Activated T-cell treated with anti-CD3 and anti-CD28 coated beads, Interleukin-2, amount 50 U/mL, for 72 hours (primary cell): ENCODE measurements at regions not wholly inside any gene's neighbourhood (a gene's known extent, or its start where the extent isn't known, plus 50 kb on each side); places are given as distances from the start of the nearest gene placed in this dataset.
"Not testable (repeated sequence)": the region's sequence is repeated elsewhere in the genome, so short reads cannot be mapped to it uniquely, and the experiment has no call there.

Experiments used
- ATAC-seq, 2 donors: fragments of 150-1000 bp; cut with Tn5 transposase; replicated peaks in 1 of 2; 2 replicates each; pipeline ENCODE4 v1.10.0; 2021; ENCODE audit warnings: moderate library complexity in 2 of 2, mild to moderate bottlenecking in 1 of 2
- DNase-seq, 2 donors: peaks; one replicate each; pipeline ENCODE4 v3.0.0; 2021 to 2022; ENCODE audit warnings: mixed read lengths in 1 of 2
- H3K27ac Mint-ChIP-seq: one replicate; pipeline ENCODE4 v1.8.0; 2022; ENCODE audit warnings: mild to moderate bottlenecking, moderate library complexity, mixed read lengths
- H3K27me3 Mint-ChIP-seq: one replicate; pipeline ENCODE4 v1.8.0; 2022; ENCODE audit warnings: low read depth, mixed read lengths
- H3K36me3 Mint-ChIP-seq, 2 donors: one replicate each; pipeline ENCODE4 v1.8.0; 2022; ENCODE audit warnings: mixed read lengths in 2 of 2, mild to moderate bottlenecking in 1 of 2; ENCODE audit not compliant: insufficient read depth in 2 of 2
- H3K4me1 Mint-ChIP-seq: one replicate; pipeline ENCODE4 v1.8.0; 2022; ENCODE audit warnings: low read depth, mixed read lengths
- H3K4me3 Mint-ChIP-seq, 2 donors: one replicate each; pipeline ENCODE4 v1.8.0; 2022; ENCODE audit warnings: mild to moderate bottlenecking in 2 of 2, mixed read lengths in 2 of 2, moderate library complexity in 2 of 2
- H3K9me3 Mint-ChIP-seq, 2 donors: one replicate each; pipeline ENCODE4 v1.8.0; 2022; ENCODE audit warnings: mixed read lengths in 2 of 2

- Mint-ChIP-seq H3K27me3 (no peaks in the 10 kb centered on the region), H3K27ac (no peak overlapping the region), H3K36me3 (no peaks in the 10 kb centered on the region), H3K4me1 (no peaks in the 10 kb centered on the region), H3K4me3 (no peak overlapping the region), H3K9me3 (no peaks in the 10 kb centered on the region)
- ATAC-seq (no peak), DNase-seq (no peak)
Observed at GRCh38 chr18:60024857-60025256, 125.1 kb downstream of the PMAIP1 start.

GRCh38 chr18:60024345-60024744 lies 124.5 kb downstream of the PMAIP1 start:
- H3K9me3 Mint-ChIP-seq: no peaks in the 10 kb centered on the region
- H3K36me3 Mint-ChIP-seq: no peaks in the 10 kb centered on the region
- no peaks in the 10 kb centered on the region for H3K4me1 Mint-ChIP-seq
- no peak overlapping the region for H3K27ac Mint-ChIP-seq
- ATAC-seq (no peak), DNase-seq (no peak)
- H3K4me3 Mint-ChIP-seq: no peak overlapping the region
- H3K27me3 Mint-ChIP-seq: no peaks in the 10 kb centered on the region

DNA sequence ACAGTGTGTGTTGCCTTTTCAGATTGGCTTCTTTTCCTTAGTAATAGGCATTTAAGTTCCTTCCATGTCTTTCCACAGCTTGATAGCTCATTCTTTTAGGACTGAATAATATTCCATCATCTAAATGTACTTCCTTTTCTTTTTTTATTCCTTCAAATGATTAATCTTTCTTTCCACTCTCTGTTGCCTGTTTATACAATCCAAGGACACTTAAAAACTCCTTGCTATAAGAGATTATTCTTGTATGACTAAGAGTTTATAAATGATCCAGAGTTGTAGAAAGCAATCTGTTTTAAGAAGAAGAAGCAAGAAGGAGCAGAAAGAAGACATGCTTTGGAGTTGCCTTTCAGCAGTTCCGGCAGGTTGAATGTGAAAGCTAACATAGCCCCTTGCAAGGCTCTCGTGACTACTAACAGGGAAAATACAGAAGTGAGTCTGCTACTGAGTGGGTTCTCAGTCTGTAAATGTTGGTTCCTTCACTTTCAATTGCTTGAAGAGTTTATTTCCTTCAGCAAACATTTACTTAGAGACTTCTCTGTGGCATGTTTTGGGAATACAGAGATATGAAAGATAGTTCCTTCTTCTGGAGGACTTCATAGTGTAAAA lies 123.0 kb downstream of the PMAIP1 start:
- Mint-ChIP-seq H3K9me3 (no peaks in the 10 kb centered on the region), H3K4me3 (no peak overlapping the region), H3K4me1 (no peaks in the 10 kb centered on the region), H3K27me3 (no peaks in the 10 kb centered on the region), H3K36me3 (no peaks in the 10 kb centered on the region), H3K27ac (no peak overlapping the region)
- DNase-seq (no peak), ATAC-seq (no peak)

GRCh38 chr18:60021556-60021955 lies 121.8 kb downstream of the PMAIP1 start:
- Mint-ChIP-seq H3K27me3 (no peaks in the 10 kb centered on the region), H3K36me3 (no peaks in the 10 kb centered on the region), H3K4me3 (no peak overlapping the region), H3K4me1 (no peaks in the 10 kb centered on the region), H3K9me3 (no peaks in the 10 kb centered on the region), H3K27ac (no peak overlapping the region)
- DNase-seq: no peak
- no peak for ATAC-seq

- Mint-ChIP-seq H3K4me1 (no peaks in the 10 kb centered on the region), H3K27ac (no peak overlapping the region), H3K9me3 (no peaks in the 10 kb centered on the region), H3K27me3 (no peaks in the 10 kb centered on the region), H3K4me3 (no peak overlapping the region), H3K36me3 (no peaks in the 10 kb centered on the region)
- DNase-seq (no peak), ATAC-seq (no peak)
Observed at GRCh38 chr18:60020107-60020925, 120.5 kb downstream of the PMAIP1 start.

DNA sequence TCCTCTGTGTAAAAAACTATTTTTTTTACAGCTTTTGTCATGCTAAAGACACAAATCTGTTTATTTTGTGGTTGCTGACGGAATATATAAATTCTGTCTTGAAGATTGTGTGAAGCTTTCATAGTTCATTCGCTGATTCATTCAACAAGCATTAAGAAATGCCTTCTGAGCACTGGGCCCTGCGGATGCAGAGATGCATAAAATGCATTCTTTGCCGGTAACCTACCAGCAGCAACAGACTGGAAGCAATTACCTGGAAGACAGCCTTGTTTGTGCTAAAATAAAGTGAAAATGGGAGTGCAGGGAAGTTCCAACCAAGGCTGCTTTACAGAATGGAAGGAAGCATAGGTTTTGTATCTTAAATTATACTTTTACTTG lies 119.7 kb downstream of the PMAIP1 start:
- no peak overlapping the region for H3K27ac Mint-ChIP-seq
- no peaks in the 10 kb centered on the region for H3K36me3 Mint-ChIP-seq
- no peak for ATAC-seq
- no peaks in the 10 kb centered on the region for H3K9me3 Mint-ChIP-seq
- H3K4me1 Mint-ChIP-seq: no peaks in the 10 kb centered on the region
- no peak overlapping the region for H3K4me3 Mint-ChIP-seq
- H3K27me3 Mint-ChIP-seq: no peaks in the 10 kb centered on the region
- no peak for DNase-seq

GRCh38 chr18:60018618-60019462 lies 119.0 kb downstream of the PMAIP1 start:
- Mint-ChIP-seq H3K27ac (no peak overlapping the region), H3K4me1 (no peaks in the 10 kb centered on the region), H3K27me3 (no peaks in the 10 kb centered on the region), H3K4me3 (no peak overlapping the region), H3K36me3 (no peaks in the 10 kb centered on the region), H3K9me3 (no peaks in the 10 kb centered on the region)
- DNase-seq (no peak), ATAC-seq (no peak)

GRCh38 chr18:60018134-60018533 lies 118.3 kb downstream of the PMAIP1 start:
- H3K27ac Mint-ChIP-seq, H3K4me3 Mint-ChIP-seq, H3K27me3 Mint-ChIP-seq, H3K36me3 Mint-ChIP-seq, H3K4me1 Mint-ChIP-seq, DNase-seq, ATAC-seq, H3K9me3 Mint-ChIP-seq: not testable (repeated sequence)

DNA sequence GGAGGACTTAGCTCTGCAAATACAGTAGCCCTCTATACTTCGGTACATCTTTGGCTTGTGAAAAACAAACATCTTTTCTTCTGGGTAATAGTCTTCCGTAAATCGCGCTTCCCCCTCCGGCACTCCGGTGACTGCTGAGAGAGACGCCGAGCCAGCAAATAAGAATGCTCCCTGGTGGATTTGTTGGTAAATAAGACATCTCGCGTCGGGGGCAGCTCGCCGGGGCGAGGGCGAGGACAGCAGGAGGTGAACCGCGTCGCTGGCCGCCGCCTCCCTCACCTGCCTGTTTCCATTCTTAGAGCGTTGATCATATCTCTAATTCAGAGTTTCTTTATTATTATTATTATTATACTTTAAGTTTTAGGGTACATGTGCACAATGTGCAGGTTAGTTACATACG lies 117.6 kb downstream of the PMAIP1 start:
- no peaks in the 10 kb centered on the region for H3K36me3 Mint-ChIP-seq
- no peak for DNase-seq
- H3K27ac Mint-ChIP-seq: no peak overlapping the region
- H3K4me3 Mint-ChIP-seq: no peak overlapping the region
- no peaks in the 10 kb centered on the region for H3K9me3 Mint-ChIP-seq
- H3K4me1 Mint-ChIP-seq: no peaks in the 10 kb centered on the region
- no peak for ATAC-seq
- no peaks in the 10 kb centered on the region for H3K27me3 Mint-ChIP-seq

GRCh38 chr18:60015826-60016225 lies 116.0 kb downstream of the PMAIP1 start:
- not testable (repeated sequence) for H3K27ac Mint-ChIP-seq, H3K27me3 Mint-ChIP-seq, H3K4me3 Mint-ChIP-seq, H3K9me3 Mint-ChIP-seq, DNase-seq, H3K36me3 Mint-ChIP-seq, H3K4me1 Mint-ChIP-seq, ATAC-seq

GRCh38 chr18:60013148-60013547 lies 113.4 kb downstream of the PMAIP1 start:
- not testable (repeated sequence) for H3K4me3 Mint-ChIP-seq, H3K36me3 Mint-ChIP-seq, H3K27ac Mint-ChIP-seq, H3K9me3 Mint-ChIP-seq, H3K27me3 Mint-ChIP-seq, ATAC-seq, H3K4me1 Mint-ChIP-seq, DNase-seq

DNA sequence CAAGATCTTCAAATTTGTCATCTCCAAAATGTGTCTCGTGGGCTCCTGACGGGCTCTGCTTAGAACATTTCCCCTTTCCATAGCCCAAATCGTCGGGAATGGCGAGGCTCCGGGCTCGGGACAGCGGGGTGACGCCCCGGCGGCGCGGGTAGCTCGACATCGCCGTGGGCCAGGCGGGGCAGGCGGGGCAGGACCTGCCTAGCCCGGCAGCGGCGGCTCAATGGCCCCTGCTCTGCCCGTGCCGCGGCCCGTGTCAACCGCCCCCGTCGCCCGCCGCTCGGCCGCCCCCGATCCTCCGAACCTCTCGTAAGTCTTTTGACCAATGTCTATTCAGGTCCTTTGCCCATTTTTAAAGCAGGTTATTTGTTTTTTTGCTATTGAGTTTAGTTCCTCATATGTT lies 111.2 kb downstream of the PMAIP1 start:
- Mint-ChIP-seq H3K36me3 (no peaks in the 10 kb centered on the region), H3K27ac (no peak overlapping the region), H3K4me3 (no peak overlapping the region), H3K4me1 (no peaks in the 10 kb centered on the region), H3K9me3 (no peaks in the 10 kb centered on the region), H3K27me3 (peaks cover 6% of the 10 kb centered on the region)
- no peak for DNase-seq
- no peak for ATAC-seq

DNA sequence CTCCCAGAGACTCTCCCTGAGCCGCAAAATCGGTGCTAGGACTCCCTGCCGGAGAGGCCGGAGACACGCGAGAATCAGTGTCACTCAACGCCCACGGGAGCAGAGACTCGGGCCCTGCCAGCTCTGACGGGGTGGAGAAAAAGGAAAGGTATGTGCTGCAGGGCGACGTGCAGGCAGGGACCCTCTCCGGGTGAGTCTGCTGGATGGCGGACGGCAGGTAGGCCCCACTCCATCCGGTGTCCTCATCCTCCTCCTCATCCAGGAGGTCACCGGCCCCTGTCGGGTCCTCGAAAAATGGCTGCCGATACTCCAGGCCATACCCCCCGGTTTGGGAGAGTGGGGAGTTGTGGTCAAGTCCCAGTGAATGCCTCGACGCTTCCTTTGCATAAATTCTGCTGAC lies 110.7 kb downstream of the PMAIP1 start:
- no peaks in the 10 kb centered on the region for H3K9me3 Mint-ChIP-seq
- no peak for DNase-seq

More for the DNA sequence above, 110.7 kb downstream of the PMAIP1 start:
- no peaks in the 10 kb centered on the region for H3K4me1 Mint-ChIP-seq
- H3K36me3 Mint-ChIP-seq: no peaks in the 10 kb centered on the region
- ATAC-seq: no peak
- H3K27me3 Mint-ChIP-seq: peaks cover 6% of the 10 kb centered on the region
- H3K27ac Mint-ChIP-seq: no peak overlapping the region
- no peak overlapping the region for H3K4me3 Mint-ChIP-seq
